ENCODE measurements at regions not wholly inside any gene's neighbourhood (a gene's known extent, or its start where the extent isn't known, plus 50 kb on each side); places are given as distances from the start of the nearest gene placed in this dataset.

DNA sequence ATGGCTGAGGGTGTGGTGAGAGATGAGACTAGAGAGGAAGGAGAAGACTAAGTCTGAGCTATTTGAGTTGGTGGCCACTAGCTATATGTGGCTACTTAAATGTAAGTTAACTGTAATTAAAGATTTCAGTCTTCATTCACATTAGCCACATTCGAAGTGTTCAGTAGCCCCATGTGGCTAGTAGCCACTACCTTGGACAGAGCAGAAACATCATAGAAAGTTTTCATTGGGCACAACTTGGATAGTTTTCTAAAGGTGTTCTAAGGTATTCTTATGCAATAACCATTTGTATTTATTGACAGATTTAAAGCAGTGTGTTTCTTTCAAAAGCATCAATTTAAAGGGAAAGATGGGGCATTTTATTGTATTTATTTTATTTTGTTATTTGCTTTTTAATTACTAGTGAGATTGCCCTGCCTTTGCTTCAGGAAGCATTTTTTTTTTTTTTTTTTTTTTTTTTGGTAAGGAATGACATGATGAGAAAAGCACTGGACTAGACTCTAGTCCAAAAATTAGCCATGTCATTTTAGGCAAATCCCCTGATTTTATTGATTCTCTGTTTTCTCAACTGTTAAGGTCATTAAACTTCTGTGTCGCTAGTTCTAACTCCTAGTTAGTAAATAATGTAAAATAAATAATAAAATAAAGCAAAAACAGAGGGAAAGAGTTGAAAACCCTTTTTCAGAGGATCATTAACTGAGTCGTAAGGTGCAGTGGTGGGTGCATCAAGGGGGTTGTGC is 153.0 kb upstream of the ROBO2 start:
- no peak for DNase-seq (ENCODE audit: low read depth)
- H3K4me3 ChIP-seq (ENCODE audit: low read depth, low read length) = no peak overlapping the region

GRCh38 chr3:76888856-76889255 is 151.0 kb upstream of the ROBO2 start:
- no peak for DNase-seq (ENCODE audit: low read depth)
- no peak overlapping the region for H3K4me3 ChIP-seq (ENCODE audit: low read depth, low read length)

DNA sequence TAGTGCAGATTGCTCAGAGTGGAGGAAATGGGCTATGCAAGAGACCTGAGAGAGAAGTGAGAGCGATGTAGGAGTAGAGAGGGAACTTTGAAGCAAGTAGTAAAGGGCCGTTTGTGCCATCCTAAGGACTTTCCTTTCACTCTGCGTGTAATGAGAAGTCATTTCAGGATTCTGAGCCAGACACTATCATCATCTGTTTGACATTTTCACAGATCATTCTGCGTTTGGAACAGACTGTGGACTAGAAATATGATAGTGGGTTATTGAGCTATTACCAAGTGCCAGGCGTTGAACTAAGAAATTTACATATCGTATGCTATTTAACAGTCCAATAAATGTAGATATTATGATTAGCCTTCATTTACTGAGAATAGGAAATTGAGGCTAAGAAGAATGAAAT is 150.0 kb upstream of the ROBO2 start:
- no peak overlapping the region for H3K4me3 ChIP-seq (ENCODE audit: low read depth, low read length)
- no peak for DNase-seq (ENCODE audit: low read depth)

DNA sequence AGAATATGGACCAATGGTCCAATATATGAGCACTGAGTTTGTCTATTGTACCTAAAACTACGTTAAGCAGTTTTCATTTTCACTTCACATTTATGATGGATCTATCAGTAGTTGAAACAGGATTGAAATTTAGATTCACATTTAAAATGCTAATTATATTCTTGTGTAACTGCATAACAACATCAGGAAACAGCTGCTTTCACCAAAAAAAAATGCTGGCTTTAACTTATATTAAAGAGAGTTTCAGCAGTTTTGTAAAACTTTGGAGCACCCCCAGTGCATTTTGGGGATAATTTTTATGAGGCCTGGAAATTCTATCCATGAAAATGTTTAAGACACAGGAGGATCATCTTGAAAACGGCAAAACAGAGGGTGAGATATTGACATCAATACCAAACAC is 142.8 kb upstream of the ROBO2 start:
- no peak for DNase-seq (ENCODE audit: low read depth)
- H3K4me3 ChIP-seq (ENCODE audit: low read depth, low read length) = no peak overlapping the region

DNA sequence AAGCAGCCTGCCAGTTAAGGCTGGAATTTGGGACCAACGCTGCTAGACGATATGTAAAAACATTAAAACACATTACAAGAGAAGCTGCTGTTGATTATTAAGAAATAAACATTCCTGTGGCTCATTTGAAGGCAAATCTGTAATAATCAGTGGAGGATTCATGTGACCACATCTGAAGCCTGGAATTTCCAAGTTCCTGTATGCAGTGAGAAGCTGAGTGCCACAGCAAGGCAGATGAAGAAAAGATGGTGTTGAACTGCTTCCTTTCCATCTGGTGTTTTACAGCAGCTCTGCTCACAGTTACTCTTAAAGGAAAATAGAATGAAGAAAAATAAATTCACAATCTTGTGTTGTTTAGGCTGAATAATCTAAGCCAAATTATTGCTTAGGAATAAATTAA is 139.3 kb upstream of the ROBO2 start:
- DNase-seq (ENCODE audit: low read depth) = no peak
- no peak overlapping the region for H3K4me3 ChIP-seq (ENCODE audit: low read depth, low read length)

- no peak overlapping the region for H3K4me3 ChIP-seq (ENCODE audit: low read depth, low read length)
- DNase-seq (ENCODE audit: low read depth) = no peak
These were observed 131.7 kb upstream of the ROBO2 start for GRCh38 chr3:76908156-76908555.

GRCh38 chr3:76912841-76913383 is 127.0 kb upstream of the ROBO2 start:
- H3K4me3 ChIP-seq (ENCODE audit: low read depth, low read length) = no peak overlapping the region
- no peak for DNase-seq (ENCODE audit: low read depth)

GRCh38 chr3:76917436-76917835 is 122.5 kb upstream of the ROBO2 start:
- no peak for DNase-seq (ENCODE audit: low read depth)
- H3K4me3 ChIP-seq (ENCODE audit: low read depth, low read length) = no peak overlapping the region

GRCh38 chr3:76920511-76920910 is 119.4 kb upstream of the ROBO2 start:
- DNase-seq (ENCODE audit: low read depth) = no peak
- H3K4me3 ChIP-seq (ENCODE audit: low read depth, low read length) = no peak overlapping the region

DNA sequence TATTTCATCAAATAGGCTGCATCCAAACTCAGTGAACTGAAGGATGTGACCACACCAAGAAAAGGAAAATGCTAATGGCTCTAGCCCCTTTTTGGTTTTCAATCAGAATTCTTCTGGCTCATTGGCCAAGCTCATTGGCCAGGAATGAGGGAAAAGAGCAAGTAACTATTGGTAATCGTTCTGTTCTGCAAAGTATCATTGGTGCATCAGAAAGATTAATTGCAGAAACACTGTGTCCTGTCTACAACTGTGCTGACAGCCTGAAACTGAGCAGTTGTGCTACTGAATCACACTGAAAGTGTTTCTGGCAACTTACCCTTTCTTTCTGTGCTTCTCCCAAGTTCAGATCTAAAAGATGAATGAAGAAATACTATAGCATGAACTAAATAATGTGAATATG is 116.4 kb upstream of the ROBO2 start:
- no peak for DNase-seq (ENCODE audit: low read depth)
- no peak overlapping the region for H3K4me3 ChIP-seq (ENCODE audit: low read depth, low read length)

- no peak overlapping the region for H3K4me3 ChIP-seq (ENCODE audit: low read depth, low read length)
- DNase-seq (ENCODE audit: low read depth) = no peak
These were observed 109.2 kb upstream of the ROBO2 start for GRCh38 chr3:76930712-76931111.

- no peak for DNase-seq (ENCODE audit: low read depth)
- H3K4me3 ChIP-seq (ENCODE audit: low read depth, low read length) = no peak overlapping the region
These were observed 106.7 kb upstream of the ROBO2 start for GRCh38 chr3:76933245-76933644.

DNA sequence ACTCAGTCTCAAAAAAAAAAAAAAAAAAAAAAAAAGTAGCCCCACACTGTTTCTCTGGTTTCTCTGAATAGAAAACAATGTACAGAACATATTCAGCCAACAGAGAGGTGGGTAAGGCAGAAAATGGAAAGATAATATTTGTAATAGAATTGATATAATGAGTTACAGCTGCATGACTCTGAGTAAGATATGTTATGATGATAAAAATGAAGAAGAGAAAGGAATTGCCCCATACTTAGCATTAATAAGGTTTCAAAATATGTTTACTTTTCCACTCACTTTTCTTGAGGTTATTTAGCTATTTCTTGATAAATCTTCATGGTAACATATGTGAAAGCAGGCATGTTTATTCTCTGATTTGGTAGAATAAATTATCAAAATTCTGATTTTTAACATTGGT is 100.9 kb upstream of the ROBO2 start:
- no peak for DNase-seq (ENCODE audit: low read depth)
- no peak overlapping the region for H3K4me3 ChIP-seq (ENCODE audit: low read depth, low read length)

DNA sequence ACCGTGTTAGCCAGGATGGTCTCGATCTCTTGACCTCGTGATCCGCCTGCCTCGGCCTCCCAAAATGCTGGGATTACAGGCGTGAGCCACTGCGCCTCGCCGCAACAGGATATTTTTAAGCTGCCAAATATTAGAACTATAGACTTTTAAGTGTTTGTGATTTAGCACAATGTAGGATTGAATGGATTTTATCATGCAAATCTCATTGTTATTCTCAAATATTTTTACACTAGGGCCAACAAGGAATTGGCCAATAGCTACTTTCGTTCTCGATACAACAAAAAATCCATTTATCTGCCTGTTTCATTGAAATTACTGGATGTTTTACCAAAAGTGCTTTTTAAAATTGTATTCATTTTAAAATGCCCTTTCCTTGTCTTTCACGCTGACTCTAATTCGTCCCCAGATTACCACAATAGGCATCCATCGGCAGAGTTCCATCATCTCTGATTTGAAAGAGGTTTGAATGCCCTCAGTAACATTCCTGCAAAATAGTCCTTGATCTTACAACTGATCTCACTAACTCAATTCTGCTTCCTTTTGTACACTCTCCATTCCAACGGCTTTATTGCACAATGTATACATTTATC is 99.6 kb upstream of the ROBO2 start:
- DNase-seq (ENCODE audit: low read depth) = no peak
- no peak overlapping the region for H3K4me3 ChIP-seq (ENCODE audit: low read depth, low read length)

- DNase-seq (ENCODE audit: low read depth) = no peak
- no peak overlapping the region for H3K4me3 ChIP-seq (ENCODE audit: low read depth, low read length)
These were observed 98.5 kb upstream of the ROBO2 start for GRCh38 chr3:76941376-76941775.

- DNase-seq (ENCODE audit: low read depth) = no peak
- no peak overlapping the region for H3K4me3 ChIP-seq (ENCODE audit: low read depth, low read length)
These were observed 97.8 kb upstream of the ROBO2 start for GRCh38 chr3:76942101-76942500.

- DNase-seq (ENCODE audit: low read depth) = no peak
- no peak overlapping the region for H3K4me3 ChIP-seq (ENCODE audit: low read depth, low read length)
These were observed 96.8 kb upstream of the ROBO2 start for GRCh38 chr3:76943058-76943457.

DNA sequence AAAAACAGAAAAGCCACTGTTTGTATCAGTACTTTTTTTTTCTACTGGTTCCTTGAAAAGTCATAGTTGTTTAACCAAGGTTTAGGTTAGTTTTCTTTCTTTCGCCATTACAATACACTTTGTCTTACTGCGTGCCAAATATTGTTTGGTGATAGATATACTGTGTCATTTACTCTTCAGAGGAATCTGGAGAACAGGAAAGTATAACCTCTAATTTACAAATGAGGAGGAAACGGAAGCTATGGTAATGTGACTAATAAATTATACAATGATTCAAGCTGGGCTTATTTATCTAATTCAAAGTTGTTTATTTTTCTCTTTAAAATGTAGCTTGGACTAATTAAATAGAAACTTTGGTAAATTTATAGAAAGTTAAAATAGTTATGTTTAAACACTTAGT is 96.2 kb upstream of the ROBO2 start:
- H3K4me3 ChIP-seq (ENCODE audit: low read depth, low read length) = no peak overlapping the region
- DNase-seq (ENCODE audit: low read depth) = no peak

DNA sequence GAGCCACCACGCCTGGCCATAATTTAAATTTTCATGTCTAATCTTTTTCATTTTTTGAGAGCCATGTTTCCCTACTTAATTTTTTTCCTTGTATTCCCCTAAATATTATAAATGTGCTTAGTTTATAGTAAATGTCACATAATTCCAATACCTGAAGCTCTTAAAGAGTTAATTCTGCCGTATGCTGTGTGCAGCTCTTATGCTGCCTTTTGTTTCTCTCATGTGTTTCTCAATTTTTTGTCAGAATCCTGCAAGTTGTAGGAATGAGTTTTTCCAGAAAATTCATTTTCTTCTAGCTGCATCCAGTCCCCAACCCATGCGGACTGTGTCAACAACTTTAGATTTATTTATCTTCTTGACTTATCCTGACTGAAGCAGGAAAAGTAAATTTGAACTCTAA is 90.9 kb upstream of the ROBO2 start:
- DNase-seq (ENCODE audit: low read depth) = no peak
- H3K4me3 ChIP-seq (ENCODE audit: low read depth, low read length) = no peak overlapping the region

- no peak overlapping the region for H3K4me3 ChIP-seq (ENCODE audit: low read depth, low read length)
- DNase-seq (ENCODE audit: low read depth) = no peak
These were observed 90.4 kb upstream of the ROBO2 start for GRCh38 chr3:76949462-76949861.

DNA sequence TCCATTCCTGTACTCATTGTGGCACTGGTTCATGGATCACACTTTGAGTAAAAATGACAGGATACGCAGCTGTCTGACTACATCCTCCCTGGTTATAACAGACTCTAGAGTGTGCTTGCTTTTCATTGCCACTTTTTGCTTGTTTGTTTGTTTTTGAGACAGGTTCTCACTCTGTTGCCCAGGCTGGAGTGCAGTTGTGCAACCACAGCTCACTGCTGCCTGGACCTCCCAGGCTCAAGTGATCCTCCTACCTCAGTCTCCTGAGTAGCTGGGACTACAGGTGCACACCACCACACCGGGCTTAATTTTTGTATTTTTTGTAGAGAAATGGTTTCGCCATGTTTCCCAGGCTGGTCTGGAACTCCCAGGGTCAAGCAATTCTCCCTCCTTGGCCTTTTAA is 89.3 kb upstream of the ROBO2 start:
- H3K4me3 ChIP-seq (ENCODE audit: low read depth, low read length) = no peak overlapping the region
- DNase-seq (ENCODE audit: low read depth) = no peak

All from skeletal muscle cell (primary cell).